GM23338 (cell line): ENCODE measurements at regions not wholly inside any gene's neighbourhood (a gene's known extent, or its start where the extent isn't known, plus 50 kb on each side); places are given as distances from the start of the nearest gene placed in this dataset.

Source experiments
- ATAC-seq: fragments of 200-7000 bp; cut with Tn5 transposase; 3 replicates; pipeline ENCODE4 v1.9.1; 2020
- DNase-seq: peaks from one replicate; pipeline ENCODE4 v3.0.0-alpha.2; 2015; ENCODE audit warnings: low spot score
- H2AFZ ChIP-seq: fragments of 200-600 bp; sonication (generic); 2 replicates; pipeline ENCODE4 v1.8.0; 2016; ENCODE audit warnings: antibody characterized with exemption, mild to moderate bottlenecking, moderate library complexity
- H3F3A ChIP-seq: fragments of 200-600 bp; sonication (generic); replicated peaks from 2 replicates; pipeline ENCODE4 v1.8.0; 2017; ENCODE audit warnings: antibody characterized with exemption, mixed run types, low read depth
- H3K27ac ChIP-seq: fragments of 200-600 bp; sonication (generic); 2 replicates; pipeline ENCODE4 v1.6.1; 2016; ENCODE audit warnings: low read depth
- H3K27me3 ChIP-seq: fragments of 200-600 bp; sonication (generic); 2 replicates; pipeline ENCODE4 v1.8.0; 2016; ENCODE audit warnings: mild to moderate bottlenecking, mixed run types, moderate library complexity; ENCODE audit not compliant: insufficient read depth
- H3K36me3 ChIP-seq: fragments of 200-600 bp; sonication (generic); 2 replicates; pipeline ENCODE4 v1.8.0; 2016; ENCODE audit warnings: mild to moderate bottlenecking; ENCODE audit not compliant: insufficient read depth
- H3K4me1 ChIP-seq: fragments of 200-600 bp; sonication (generic); 2 replicates; pipeline ENCODE4 v1.8.0; 2016; ENCODE audit warnings: mild to moderate bottlenecking, moderate library complexity; ENCODE audit not compliant: insufficient read depth
- H3K4me2 ChIP-seq: fragments of 200-600 bp; sonication (generic); 2 replicates; pipeline ENCODE4 v1.7.1; 2017; ENCODE audit warnings: mixed run types
- H3K4me3 ChIP-seq: fragments of 200-600 bp; sonication (generic); 2 replicates; pipeline ENCODE4 v1.6.1; 2016; ENCODE audit warnings: mixed run types
- H3K79me2 ChIP-seq: fragments of 200-600 bp; sonication (generic); replicated peaks from 2 replicates; pipeline ENCODE4 v1.8.0; 2017; ENCODE audit warnings: mild to moderate bottlenecking; ENCODE audit not compliant: insufficient read depth
- H3K9me2 ChIP-seq: fragments of 200-600 bp; sonication (generic); 2 replicates; pipeline ENCODE4 v1.8.0; 2017; ENCODE audit not compliant: insufficient read depth
- H4K20me1 ChIP-seq: fragments of 200-600 bp; sonication (generic); replicated peaks from 2 replicates; pipeline ENCODE4 v1.8.0; 2017; ENCODE audit warnings: mild to moderate bottlenecking; ENCODE audit not compliant: insufficient read depth
- H3K27ac Mint-ChIP-seq: 2 replicates; pipeline ENCODE4 v1.8.0; 2020; ENCODE audit warnings: inconsistent platforms, mild to moderate bottlenecking, moderate library complexity, mixed read lengths
- H3K27me3 Mint-ChIP-seq: 3 replicates; pipeline ENCODE4 v1.8.0; 2022; ENCODE audit warnings: low read depth, mild to moderate bottlenecking, moderate library complexity, mixed read lengths, inconsistent platforms; ENCODE audit not compliant: insufficient read depth, poor library complexity
- H3K36me3 Mint-ChIP-seq: 3 replicates; pipeline ENCODE4 v1.8.0; 2021; ENCODE audit warnings: low read depth, mild to moderate bottlenecking, inconsistent platforms, moderate library complexity, mixed read lengths
- H3K4me1 Mint-ChIP-seq: 3 replicates; pipeline ENCODE4 v1.8.0; 2020; ENCODE audit warnings: mild to moderate bottlenecking, inconsistent platforms, mixed read lengths
- H3K4me3 Mint-ChIP-seq: 3 replicates; pipeline ENCODE4 v1.8.0; 2021; ENCODE audit warnings: moderate library complexity, mild to moderate bottlenecking, inconsistent platforms, mixed read lengths
- H3K9me3 Mint-ChIP-seq: 3 replicates; pipeline ENCODE4 v1.8.0; 2020; ENCODE audit warnings: moderate library complexity, mild to moderate bottlenecking, inconsistent platforms, mixed read lengths
- EZH2phosphoT487 ChIP-seq: fragments of 200-600 bp; sonication (generic); IDR thresholded peaks from one replicate; pipeline ENCODE4 v1.8.1; 2018; ENCODE audit warnings: antibody characterized with exemption; ENCODE audit not compliant: unreplicated experiment
- JUNB ChIP-seq: IDR thresholded peaks from one replicate; pipeline ENCODE4 v1.6.1; 2016; ENCODE audit warnings: antibody characterized with exemption; ENCODE audit not compliant: unreplicated experiment
- NANOG ChIP-seq: IDR thresholded peaks from 2 replicates; pipeline ENCODE4 v1.6.1; 2016; ENCODE audit warnings: antibody characterized with exemption, borderline replicate concordance
- POLR2AphosphoS5 ChIP-seq: IDR thresholded peaks from 2 replicates; pipeline ENCODE4 v1.6.1; 2016; ENCODE audit warnings: antibody characterized with exemption, low read depth
- REST ChIP-seq: IDR thresholded peaks from one replicate; pipeline ENCODE4 v1.6.1; 2018; ENCODE audit warnings: antibody characterized with exemption; ENCODE audit not compliant: unreplicated experiment
- STAT1 ChIP-seq: IDR thresholded peaks from one replicate; pipeline ENCODE4 v1.6.1; 2016; ENCODE audit warnings: antibody characterized with exemption; ENCODE audit not compliant: unreplicated experiment
- ZNF114 ChIP-seq: fragments of 250-450 bp; sonication (Bioruptor Pico); IDR thresholded peaks from 2 replicates; pipeline ENCODE4 v1.5.0; 2020; ENCODE audit warnings: mild to moderate bottlenecking, moderate library complexity
- ZNF462 ChIP-seq: fragments of 250-450 bp; sonication (Bioruptor Pico); IDR thresholded peaks from 2 replicates; pipeline ENCODE4 v1.5.0; 2020; ENCODE audit warnings: mild to moderate bottlenecking, moderate library complexity

GRCh38 chr4:128608006-128608405 is 201.5 kb upstream of the JADE1 start (continued):
- no peak for TF ChIP-seq REST

- Histone ChIP-seq H3K9me2 (no peaks in the 10 kb centered on the region), H3K4me3 (no peak overlapping the region), H3K4me1 (peaks cover 20% of the 10 kb centered on the region), H3F3A (no peaks in the 10 kb centered on the region), H3K4me2 (no peak overlapping the region), H3K36me3 (no peaks in the 10 kb centered on the region), H3K27ac (no peak overlapping the region), H3K79me2 (no peaks in the 10 kb centered on the region), H4K20me1 (no peaks in the 10 kb centered on the region), H3K27me3 (no peaks in the 10 kb centered on the region), H2AFZ (0 out of 2 replicates have a peak overlapping the region, but pooled peaks have one; percentile 44)
- ATAC-seq (no peak), DNase-seq (no peak)
- Mint-ChIP-seq H3K4me1 (peaks cover 17% of the 10 kb centered on the region), H3K27ac (no peak overlapping the region), H3K36me3 (no peaks in the 10 kb centered on the region), H3K27me3 (no peaks in the 10 kb centered on the region), H3K9me3 (no peaks in the 10 kb centered on the region), H3K4me3 (no peak overlapping the region)
- TF ChIP-seq STAT1 (no peak), ZNF462 (CRISPR knock-in tag) (no peak), ZNF114 (CRISPR knock-in tag) (no peak), EZH2phosphoT487 (no peak), POLR2AphosphoS5 (no peak), NANOG (no peak), JUNB (no peak)
Measured at GRCh38 chr4:128606173-128606572, 203.3 kb upstream of the JADE1 start.
